GM21381 (cell line): ENCODE measurements at regions not wholly inside any gene's neighbourhood (a gene's known extent, or its start where the extent isn't known, plus 50 kb on each side); places are given as distances from the start of the nearest gene placed in this dataset.

ENCODE experiments used
- ATAC-seq: cut with Tn5 transposase; IDR thresholded peaks from one replicate; pipeline ENCODE4 v1.9.1; 2021; ENCODE audit warnings: mild to moderate bottlenecking, moderate library complexity; ENCODE audit not compliant: unreplicated experiment

DNA sequence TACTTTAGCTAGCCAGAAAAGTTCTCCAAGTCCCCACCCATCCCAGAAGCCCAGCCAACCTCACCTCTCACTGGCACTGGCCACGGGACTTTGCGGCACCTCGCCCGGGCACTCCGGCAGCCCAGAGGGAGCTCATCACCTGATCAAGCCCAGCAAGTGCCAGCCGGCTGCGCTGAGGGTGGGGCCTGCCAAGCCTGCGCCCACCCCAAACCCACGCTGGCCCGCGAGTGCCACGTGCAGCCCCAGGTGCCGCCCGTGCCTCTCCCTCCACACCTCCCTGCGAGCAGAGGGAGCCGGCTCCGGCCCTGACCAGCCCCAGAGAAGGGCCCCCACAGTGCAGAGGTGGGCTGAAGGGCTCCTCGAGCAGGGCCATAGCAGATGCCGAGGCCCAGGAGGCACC, 585.0 kb upstream of the HS6ST1 start:
- ATAC-seq = no peak

DNA sequence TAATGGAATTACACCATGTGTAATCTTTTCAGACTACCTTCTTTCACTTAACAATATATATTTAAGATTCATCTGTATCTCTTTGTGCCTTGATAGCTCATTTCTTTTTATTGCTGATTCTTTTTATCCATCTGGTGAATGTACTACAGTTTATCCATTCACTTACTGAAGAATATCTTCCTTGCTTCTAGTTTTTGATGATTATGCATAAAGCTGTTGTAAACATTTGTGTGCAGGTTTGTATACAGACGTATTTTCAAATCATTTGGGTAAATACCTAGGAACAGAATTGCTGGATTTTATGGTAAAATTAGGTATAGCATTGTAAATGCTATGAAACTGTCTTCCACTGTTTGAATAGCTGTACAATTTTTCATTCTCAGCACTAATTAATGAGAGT, 592.6 kb upstream of the HS6ST1 start:
- ATAC-seq = no peak

DNA sequence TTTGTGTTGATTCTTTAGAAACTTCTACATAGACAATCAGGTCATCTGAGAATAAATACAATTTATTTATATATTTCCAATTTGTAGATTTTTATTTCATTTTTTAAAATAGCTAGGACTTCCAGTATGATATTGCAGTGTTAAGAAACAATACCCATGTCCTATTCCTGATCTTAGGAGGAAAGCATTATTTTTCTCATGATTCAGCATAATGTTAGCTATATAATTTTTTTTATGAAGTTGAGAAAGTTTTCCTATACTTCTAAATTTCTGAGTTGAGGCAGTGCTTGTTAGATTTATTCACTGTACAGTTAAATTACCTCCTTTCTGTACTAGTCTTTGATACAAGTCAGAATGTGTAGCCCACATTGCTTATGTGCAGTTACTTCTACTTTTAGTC, 595.7 kb upstream of the HS6ST1 start:
- no peak for ATAC-seq

DNA sequence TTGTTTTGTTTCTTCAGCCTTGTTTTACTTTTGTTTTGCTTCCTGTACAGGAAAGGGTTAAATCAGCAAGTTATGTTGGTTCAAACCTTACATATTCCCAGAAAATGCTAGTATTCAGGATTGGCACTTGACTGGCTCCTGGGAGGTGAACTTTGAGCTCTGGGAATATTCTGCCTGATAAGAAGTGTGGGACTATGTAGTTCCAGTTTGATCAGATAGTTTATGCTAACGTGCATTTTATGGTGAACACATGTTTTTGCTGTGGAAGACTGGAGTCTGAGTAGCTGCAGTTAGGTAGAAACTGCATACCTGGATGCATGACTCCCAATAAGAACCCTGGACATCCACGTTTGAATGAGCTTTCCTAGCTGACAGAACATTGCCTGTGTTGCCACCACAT, 603.1 kb upstream of the HS6ST1 start:
- ATAC-seq = no peak

DNA sequence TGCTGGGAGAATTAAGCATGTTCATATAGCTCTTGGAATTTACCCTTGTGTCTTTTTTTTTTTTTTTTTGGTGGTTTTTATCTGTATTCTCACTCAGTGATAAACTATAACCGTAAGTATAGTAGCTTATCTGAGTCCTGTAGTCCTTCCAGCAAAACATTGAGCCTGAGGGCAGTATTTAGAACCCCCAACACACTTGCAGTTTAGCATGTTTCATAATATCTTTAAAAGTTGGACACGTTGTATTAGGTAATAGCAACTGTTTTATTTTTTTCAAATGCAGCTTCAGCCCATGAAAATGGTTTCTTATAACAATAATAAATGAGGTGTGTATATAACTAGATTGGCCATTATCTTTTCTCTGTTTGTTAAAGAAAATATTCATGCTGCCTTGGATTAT, 603.5 kb upstream of the HS6ST1 start:
- ATAC-seq = no peak

DNA sequence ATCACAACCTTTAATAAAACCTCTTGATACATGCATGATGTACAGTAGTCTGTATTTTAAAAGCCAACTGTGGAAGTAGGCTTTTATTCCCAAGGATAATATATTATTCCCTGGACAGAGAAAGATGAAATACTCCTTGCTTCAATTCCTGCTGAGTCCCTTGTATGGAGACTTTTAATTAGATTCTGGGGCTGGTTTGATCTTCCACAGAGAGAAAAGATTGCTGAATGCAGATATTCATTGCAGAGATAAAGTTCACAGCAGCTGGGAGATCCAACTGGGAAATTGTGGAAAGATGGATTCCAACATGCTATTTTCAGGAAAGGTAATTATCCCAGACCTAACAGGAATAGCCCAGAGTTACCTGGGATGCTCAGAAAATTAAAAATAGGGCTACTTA, 607.0 kb upstream of the HS6ST1 start:
- ATAC-seq = no peak

DNA sequence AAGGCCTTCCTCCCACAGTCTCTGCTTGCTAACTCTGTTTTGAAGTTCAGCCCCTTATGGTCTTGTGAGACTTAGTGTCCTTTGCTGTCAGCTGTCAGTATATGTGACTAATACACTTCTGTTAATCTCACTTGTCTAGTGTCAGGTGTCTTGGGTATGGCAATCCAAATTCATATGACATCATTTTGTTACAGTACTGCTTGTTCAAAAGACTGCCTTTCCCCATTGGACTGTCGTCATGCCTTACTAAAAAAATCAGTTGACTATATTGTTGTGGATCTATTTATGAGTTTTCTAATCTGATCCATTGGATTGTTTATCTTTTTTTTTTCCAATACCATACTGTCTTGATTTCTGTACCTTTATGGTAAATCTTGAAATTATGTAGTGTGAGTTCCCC, 611.4 kb upstream of the HS6ST1 start:
- ATAC-seq = no peak

DNA sequence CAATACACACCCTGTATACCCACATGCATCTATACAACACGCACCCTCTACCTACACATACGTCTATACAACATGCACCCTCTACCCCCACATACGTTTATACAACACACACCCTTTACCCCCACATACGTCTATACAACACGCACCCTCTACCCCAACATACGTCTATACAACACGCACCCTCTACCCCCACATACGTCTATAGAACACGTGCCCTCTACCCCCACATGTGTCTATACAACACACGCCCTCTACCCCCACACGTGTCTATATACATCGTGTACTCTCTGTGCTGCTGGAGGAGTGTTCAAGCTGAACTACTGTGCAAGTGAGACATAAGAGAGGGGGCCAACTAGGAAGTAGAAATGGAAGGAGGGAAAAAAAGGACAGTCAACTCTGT, 621.7 kb upstream of the HS6ST1 start:
- ATAC-seq = no peak

DNA sequence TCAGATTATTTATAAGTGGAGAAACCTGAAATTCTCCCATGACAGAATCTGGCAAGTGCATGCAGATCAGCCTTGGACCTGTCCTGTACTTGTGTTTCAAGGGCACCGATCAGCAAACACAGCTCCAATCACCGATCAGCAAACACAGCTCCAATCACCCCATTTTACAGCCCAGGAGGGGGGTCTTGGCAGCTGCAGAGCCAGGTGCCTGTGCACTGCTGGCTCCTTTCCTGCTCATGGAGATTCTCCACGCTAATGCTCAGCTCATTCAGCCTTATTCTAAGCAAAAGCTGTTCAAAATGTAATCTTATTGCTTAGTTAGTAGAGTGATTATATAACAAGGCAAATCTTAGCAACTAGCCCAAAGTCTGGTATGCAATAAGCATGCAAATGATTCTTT, 623.1 kb upstream of the HS6ST1 start:
- ATAC-seq = no peak

DNA sequence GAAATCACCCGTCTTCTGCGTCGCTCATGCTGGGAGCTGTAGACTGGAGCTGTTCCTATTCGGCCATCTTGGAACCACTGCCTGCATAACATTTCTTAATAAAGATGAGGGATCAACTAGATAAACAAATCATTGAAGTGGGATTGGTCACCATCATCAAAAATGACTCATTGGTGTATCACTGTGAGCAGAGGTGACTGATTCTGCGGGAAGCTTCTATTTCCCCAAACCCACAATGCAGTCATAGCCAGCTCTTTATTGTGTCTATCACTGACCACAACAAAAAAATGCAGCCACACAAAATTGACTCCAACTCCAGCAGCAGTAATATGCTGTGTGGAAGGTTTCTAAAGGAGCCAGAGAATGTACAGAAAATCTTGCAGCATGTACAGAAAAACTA, 630.7 kb upstream of the HS6ST1 start:
- no peak for ATAC-seq

DNA sequence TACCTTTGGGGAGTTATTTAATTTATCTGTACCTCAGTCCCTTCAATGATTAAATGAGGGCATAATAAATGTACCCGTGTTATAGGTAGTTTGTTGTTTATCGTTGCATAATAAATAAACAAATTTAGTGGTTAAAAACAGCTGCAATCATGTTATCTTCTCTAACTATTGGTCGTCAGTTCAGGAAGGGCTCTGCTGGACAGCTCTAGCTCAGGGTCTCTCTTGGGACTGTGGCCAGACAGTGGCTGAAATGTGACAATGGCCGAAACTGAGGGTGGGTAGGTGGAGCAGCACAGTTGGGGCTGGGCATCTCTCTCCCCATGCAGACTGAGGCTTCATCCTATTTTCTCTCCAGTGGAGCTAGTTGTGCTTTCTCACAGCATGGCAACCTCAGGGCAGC, 632.1 kb upstream of the HS6ST1 start:
- no peak for ATAC-seq

DNA sequence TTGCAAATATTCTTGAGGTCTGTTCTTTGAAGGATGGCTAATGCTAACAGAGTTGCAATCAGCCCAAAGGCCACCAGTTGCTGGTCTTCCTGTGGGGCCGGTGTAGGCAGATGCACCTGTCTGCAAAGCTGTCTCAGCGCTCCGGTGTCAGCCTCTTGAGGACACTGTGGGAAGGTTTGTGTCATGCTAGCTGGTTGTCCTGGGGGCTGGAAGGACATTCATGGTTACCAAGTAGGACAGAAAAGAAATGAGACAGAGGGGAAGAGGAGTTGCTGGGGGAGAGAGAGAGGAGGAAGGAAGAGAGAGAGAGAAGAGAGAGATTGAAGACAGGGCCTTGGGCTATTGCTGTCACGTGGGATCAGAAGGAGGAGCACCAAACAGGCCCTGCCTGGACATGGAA, 639.6 kb upstream of the HS6ST1 start:
- no peak for ATAC-seq

DNA sequence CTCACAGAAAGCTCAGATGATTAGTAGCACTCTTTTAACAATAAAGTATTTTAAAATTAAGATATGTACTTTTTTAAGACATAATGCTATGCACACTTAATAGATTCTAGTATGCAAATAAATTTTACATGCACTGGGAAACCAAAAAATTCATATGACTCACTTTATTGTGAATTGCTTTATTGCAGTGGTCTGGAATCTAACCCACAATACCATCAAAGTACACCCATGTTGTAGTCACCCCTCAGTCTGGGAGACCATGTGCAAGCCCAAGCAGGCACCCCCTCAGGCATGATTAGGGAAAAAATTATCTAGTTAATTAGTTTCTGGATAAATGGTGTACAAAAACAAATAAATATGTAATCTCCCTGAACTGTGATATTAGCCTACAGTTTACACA, 649.0 kb upstream of the HS6ST1 start:
- no peak for ATAC-seq

DNA sequence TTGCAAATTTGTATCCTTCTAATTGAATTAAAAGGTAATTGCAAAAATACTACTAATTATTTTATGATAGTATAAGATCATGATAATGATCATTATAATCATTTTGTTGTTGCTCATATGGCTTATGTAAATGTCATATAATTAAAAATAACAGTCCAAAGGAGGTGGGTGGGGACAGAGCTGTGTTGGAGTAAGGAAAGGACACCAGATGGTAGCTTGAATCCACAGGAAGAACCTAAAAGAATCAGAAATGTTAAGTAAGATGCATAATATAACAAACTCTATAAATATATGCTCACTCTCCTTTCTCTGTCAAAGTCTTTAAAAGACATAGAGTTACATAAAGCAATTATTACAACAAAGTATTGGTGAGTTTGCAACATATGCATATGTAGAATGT, 650.7 kb upstream of the HS6ST1 start:
- no peak for ATAC-seq

DNA sequence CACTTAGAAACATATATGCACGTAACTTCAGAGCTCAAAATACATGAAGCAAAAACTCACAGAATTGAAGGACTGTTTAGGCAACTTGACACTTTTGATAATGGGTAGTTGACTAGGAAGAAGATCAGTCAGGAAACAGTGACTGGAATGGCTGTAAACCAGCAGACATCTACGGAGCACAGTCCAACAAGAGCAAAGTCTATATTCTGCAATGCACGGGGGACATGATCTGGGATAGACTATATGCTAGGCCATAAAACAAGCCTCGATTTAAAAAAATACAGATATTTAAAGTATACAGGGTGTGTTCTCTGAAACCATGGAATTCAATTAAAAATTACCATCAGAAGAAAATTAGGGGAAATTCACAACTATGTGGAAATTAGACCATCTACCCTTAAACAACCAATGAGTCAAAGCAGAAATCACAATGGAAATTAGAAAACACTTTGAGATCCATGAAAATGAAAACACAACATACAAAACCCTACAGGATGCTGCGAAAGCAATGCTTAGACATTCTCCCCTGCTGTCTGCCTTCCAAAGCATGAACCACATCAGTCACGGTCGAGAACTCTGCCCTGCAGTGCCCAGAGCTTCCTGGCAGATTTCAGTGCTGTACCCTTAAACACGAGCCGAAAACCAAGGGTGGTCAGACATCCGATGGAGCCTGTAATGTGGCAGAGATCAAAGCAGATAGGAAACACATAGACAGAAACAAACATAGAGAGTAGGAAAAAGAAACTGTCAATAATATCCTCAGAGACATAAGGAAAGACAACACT, 651.9 kb upstream of the HS6ST1 start:
- ATAC-seq = no peak

DNA sequence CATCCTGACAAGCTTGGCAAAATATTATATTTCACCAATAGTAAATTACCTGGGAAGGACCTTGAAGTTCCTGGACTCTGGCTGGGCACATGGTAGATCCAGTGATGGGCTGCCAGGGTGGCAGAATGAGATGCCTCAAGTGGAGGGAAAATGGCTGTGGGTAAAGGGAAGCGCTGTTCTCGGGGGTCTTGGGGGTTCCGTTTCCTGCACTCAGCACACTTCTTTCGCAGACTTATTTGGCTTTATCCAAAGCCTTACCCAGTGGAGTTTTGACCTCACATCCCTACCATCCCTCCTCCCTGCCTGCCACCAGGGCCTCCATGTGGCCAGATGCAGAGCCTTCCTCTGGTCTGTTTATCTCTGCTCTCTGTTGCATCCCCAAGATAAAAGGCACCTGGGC, 654.9 kb upstream of the HS6ST1 start:
- no peak for ATAC-seq

DNA sequence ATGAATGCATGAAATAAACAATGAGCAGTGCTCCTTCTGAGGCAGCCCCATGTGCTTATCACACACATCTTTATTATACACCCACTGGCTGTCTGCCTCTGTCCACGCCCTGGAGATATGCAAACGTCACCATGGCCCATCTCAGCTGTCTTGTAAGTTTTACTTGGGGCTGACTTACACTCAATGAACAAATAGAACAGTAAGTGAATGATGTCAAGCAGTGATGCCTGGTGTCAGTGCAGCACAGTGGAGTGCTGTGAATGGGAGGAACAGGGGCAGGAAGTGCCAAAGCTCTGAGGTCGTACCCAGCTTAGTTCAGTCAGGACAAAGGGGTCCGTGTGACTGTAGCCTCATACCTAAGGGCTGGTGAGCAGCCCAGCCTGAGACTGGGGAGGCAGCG, 659.5 kb upstream of the HS6ST1 start:
- ATAC-seq = no peak

DNA sequence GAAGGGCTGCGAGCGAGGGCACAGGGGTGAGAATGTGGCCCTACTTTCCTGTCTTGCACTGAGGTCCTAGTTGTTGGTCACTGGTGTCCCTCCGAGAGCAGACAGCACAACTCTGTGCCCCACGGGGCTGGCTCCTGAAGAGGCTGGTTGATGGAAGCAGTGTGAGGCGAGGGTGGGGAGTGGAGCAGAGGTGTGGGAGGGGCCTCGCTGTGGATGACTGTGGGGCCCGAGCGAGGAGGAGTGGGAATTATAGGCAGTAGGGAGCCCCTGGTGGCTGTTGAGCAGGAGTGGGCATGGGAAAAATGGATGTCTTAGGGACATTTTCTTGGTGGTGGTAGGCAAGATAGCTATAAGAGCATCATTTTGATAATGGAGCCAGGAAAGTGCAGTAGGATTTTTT, 660.5 kb upstream of the HS6ST1 start:
- no peak for ATAC-seq

DNA sequence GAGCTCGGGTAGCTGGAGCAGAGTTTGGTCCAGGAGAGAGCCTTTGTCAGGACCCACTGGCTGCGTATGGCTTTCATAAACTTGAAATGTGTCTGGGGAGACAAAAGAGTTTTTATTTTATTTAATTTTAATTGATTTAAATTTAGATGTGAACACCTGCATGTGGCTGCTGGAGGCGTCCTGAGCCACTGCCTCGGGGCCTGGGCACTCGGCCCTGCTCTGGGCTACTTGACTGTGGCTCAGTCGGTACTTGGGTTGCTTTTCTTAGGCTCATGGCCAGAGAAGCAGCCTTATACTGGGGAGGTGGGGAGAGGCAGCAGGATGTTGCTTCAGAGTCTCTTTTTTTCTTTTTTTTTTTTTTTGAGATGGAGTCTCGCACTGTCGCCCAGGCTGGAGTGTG, 661.8 kb upstream of the HS6ST1 start:
- no peak for ATAC-seq

DNA sequence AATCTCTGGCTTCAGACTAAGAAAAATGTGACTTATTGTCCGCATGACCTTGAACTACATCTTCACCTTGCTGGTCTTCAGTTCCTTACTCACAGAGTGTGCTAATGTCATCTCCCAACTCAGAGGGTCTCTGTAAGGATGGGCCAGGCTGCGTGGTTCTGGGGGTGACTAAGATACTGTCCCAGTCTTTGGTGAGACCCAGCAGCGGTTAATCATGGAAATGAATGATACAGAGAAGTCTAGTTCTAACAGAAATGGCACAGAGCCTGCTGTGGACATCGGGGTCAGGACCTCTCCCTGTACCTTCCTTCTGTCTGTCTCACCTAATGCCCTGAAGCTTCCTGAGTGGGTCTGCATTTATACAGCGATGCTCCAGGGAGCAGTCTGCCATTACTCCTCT, 662.7 kb upstream of the HS6ST1 start:
- no peak for ATAC-seq

DNA sequence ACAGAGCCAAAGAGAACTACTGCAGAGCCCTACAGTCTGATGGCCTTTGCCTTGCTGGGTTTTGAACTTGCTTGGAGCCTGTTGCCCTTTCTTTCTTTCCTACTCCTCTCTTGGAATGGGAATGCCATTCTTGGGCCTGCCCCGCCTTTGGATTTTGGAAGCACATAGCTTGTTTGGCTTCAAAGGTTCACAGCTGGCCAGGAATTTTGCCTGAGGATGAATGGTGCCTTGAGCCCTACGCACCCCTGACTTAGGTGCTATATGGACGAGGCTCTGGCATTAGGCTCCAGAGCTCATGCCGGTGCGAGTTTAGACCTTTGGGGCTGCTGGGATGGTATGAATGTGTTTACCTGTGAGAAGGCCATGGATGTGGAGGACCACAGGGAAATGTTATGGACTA, 663.3 kb upstream of the HS6ST1 start:
- ATAC-seq = no peak

DNA sequence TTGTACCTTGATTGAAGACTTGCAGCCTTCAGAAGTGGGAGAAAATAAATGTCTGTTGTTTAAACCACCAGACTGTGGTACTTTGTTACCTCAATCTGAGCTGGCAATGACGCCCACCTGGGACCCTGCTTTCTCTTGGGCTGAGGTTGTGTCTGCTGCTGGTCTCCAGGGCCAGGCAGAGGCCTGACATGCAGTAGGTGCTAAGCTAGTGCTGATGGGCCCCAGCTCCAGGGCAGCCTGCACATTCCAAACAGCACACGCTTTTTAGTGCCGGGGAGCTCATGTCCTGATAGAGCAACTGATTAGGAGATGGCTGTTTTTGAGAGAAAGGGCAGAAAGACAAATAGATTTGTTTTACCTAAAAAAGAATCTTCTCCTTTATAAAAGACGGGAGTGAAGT, 664.0 kb upstream of the HS6ST1 start:
- no peak for ATAC-seq

DNA sequence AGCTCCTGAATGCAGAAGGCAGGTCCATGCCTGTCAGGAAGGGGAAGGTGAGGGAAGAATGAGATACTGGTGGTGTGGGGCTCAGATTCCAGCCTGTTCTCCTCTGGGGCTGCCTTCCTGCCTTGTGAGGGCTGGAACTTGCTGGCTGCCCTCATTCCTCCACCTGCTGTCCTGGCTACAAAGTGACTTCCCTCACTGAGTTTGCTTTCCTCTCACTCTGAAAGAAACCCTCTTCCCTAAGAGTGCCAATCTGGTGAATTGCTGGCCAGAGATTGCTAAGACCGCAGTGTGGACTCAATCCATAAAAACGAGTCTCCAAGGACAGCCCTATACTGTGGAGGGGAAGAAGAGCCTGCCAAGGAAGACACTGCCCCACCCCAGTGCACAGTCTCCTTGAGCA, 664.4 kb upstream of the HS6ST1 start:
- no peak for ATAC-seq
